K562 (cell line): ENCODE measurements at regions not wholly inside any gene's neighbourhood (a gene's known extent, or its start where the extent isn't known, plus 50 kb on each side); places are given as distances from the start of the nearest gene placed in this dataset.

ENCODE experiments used
- ATAC-seq: fragments of 200-7000 bp; cut with Tn5 transposase; 3 replicates; pipeline ENCODE4 v1.9.1; 2020; ENCODE audit warnings: moderate library complexity
- BruUV-seq: library from RNA; stranded (reverse); fragments of 400-500 nt; replicated peaks from 2 replicates; lab custom pipeline; 2021; lab: Mats Ljungman, UMichigan
- CTCF ChIA-PET: fragments of 300-600 bp; formaldehyde crosslinking; extraction: SDS; loops from one replicate; lab custom pipeline; 2021; ENCODE audit warnings: low intra/inter-chr PET ratio; lab: Yijun Ruan, JAX
- POLR2A ChIA-PET: fragments of 300-600, 350-650 bp; sonication (Branson Sonifier 250); formaldehyde crosslinking; extraction: SDS; loops from one replicate; lab custom pipeline; 2021; ENCODE audit warnings: antibody characterized with exemption, inconsistent platforms; lab: Yijun Ruan, JAX
- DNase-seq, 4 experiments: peaks; one replicate each; pipeline versions ENCODE4 v3.0.0 to v3.0.0-alpha.2; 2011 to 2018; ENCODE audit warnings: low spot score in 3 of 4, mixed read lengths in 3 of 4; ENCODE audit errors: extremely low read depth in 1 of 4
- FAIRE-seq: peaks from 2 replicates; lab custom pipeline; 2011; peaks lifted over from hg19 to GRCh38; lab: Jason Lieb, UNC
- H2AFZ ChIP-seq: 2 replicates; pipeline ENCODE4 v1.6.0; 2011; ENCODE audit warnings: low read depth, low read length, control low read depth, inconsistent platforms
- H3K27ac ChIP-seq: fragments of 200-600 bp; 3 replicates; pipeline ENCODE4 v1.8.0; 2011; ENCODE audit warnings: low read depth, mild to moderate bottlenecking, control low read depth, inconsistent platforms, low read length, moderate library complexity, mixed read lengths; ENCODE audit errors: extremely low read depth
- H3K27me3 ChIP-seq, 2 experiments: fragments of 300-600 bp in 1 of 2; 2 replicates in 1 of 2; 3 replicates in 1 of 2; pipeline versions ENCODE4 v1.6.0 to v1.8.0; 2011; ENCODE audit warnings: inconsistent platforms in 2 of 2, low read length in 2 of 2, mild to moderate bottlenecking in 1 of 2, mixed read lengths in 1 of 2, moderate library complexity in 1 of 2; ENCODE audit not compliant: control insufficient read depth in 2 of 2, insufficient read depth in 2 of 2
- H3K36me3 ChIP-seq: fragments of 300-600 bp; 3 replicates; pipeline ENCODE4 v1.8.0; 2011; ENCODE audit warnings: mild to moderate bottlenecking, low read length, inconsistent platforms; ENCODE audit not compliant: control insufficient read depth, insufficient read depth
- H3K4me1 ChIP-seq, 2 experiments: fragments of 200-600 bp in 1 of 2; replicated peaks in 1 of 2; 2 replicates in 1 of 2; 3 replicates in 1 of 2; pipeline versions ENCODE4 v1.5.1 to v1.8.0; 2011; ENCODE audit warnings: inconsistent platforms in 2 of 2, low read length in 2 of 2, mild to moderate bottlenecking in 1 of 2, mixed read lengths in 1 of 2, moderate library complexity in 1 of 2; ENCODE audit not compliant: control insufficient read depth in 2 of 2, insufficient read depth in 2 of 2
- H3K4me2 ChIP-seq: 2 replicates; pipeline ENCODE4 v1.6.1; 2011; ENCODE audit warnings: low read length, control low read depth, inconsistent platforms, mixed read lengths; ENCODE audit not compliant: insufficient read depth
- H3K4me3 ChIP-seq: fragments of 200-600 bp; sonication (generic), shearing (Covaris generic); 2 replicates; pipeline ENCODE4 v1.5.1; 2016; ENCODE audit warnings: control low read depth, inconsistent platforms
- H3K79me2 ChIP-seq: fragments of 200-600 bp; 3 replicates; pipeline ENCODE4 v1.8.0; 2011; ENCODE audit warnings: low read length, inconsistent platforms; ENCODE audit not compliant: control insufficient read depth, insufficient read depth
- H3K9ac ChIP-seq, 2 experiments: 2 replicates each; pipeline versions ENCODE4 v1.6.0 to v1.6.1; 2011; ENCODE audit warnings: low read depth in 2 of 2, low read length in 2 of 2, control low read depth in 1 of 2, inconsistent platforms in 1 of 2, mild to moderate bottlenecking in 1 of 2, mixed read lengths in 1 of 2; ENCODE audit not compliant: insufficient read depth in 1 of 2
- H3K9me1 ChIP-seq: one replicate; pipeline ENCODE4 v1.6.0; 2011; ENCODE audit warnings: inconsistent platforms, mild to moderate bottlenecking, low read length, moderate library complexity; ENCODE audit not compliant: control insufficient read depth, insufficient read depth
- H3K9me3 ChIP-seq: replicated peaks from 2 replicates; pipeline ENCODE4 v1.5.1; 2011; ENCODE audit warnings: low read depth, low read length, inconsistent platforms; ENCODE audit not compliant: control insufficient read depth, insufficient read depth
- H4K20me1 ChIP-seq: replicated peaks from 2 replicates; pipeline ENCODE4 v1.6.1; 2011; ENCODE audit warnings: low read length, inconsistent platforms, mixed read lengths; ENCODE audit not compliant: control insufficient read depth, insufficient read depth
- HNRNPH1 ChIP-seq: fragments of 200-400 bp; formaldehyde crosslinking; optimal IDR thresholded peaks from 2 replicates; pipeline ENCODE3; 2017; ENCODE audit warnings: low read depth, mild to moderate bottlenecking, low read length, moderate library complexity
- ILF3 ChIP-seq: fragments of 450-650 bp; IDR thresholded peaks from 2 replicates; pipeline ENCODE4 v1.6.1; 2018; ENCODE audit warnings: antibody characterized with exemption, mild to moderate bottlenecking, moderate library complexity, borderline replicate concordance
- MEF2D ChIP-seq: conservative IDR thresholded peaks from 2 replicates; pipeline ENCODE4 v1.6.1; 2016; ENCODE audit warnings: low read depth, missing genetic modification characterization, missing compliant biosample characterization
- NR1H2 ChIP-seq: sonication (generic); formaldehyde crosslinking; IDR thresholded peaks from 2 replicates; pipeline ENCODE4 v1.4.0; 2020; ENCODE audit warnings: mild to moderate bottlenecking, missing genetic modification reagents
- PCBP2 ChIP-seq: fragments of 200-400 bp; formaldehyde crosslinking; IDR thresholded peaks from 2 replicates; pipeline ENCODE4 v1.6.1; 2018; ENCODE audit warnings: low read length, low read depth, mild to moderate bottlenecking, moderate library complexity; ENCODE audit not compliant: poor library complexity, severe bottlenecking
- ZNF134 ChIP-seq: fragments of 250-450 bp; sonication (Bioruptor Pico); conservative IDR thresholded peaks from 2 replicates; pipeline ENCODE4 v1.4.0; 2020
- ZNF384 ChIP-seq: IDR thresholded peaks from 2 replicates; pipeline ENCODE4 v1.6.1; 2012; ENCODE audit warnings: low read depth, low read length, improper control_type of control experiment
- ZNF79 ChIP-seq: fragments of 250-450 bp; sonication (Bioruptor Pico); IDR thresholded peaks from 2 replicates; pipeline ENCODE4 v1.4.0; 2020; ENCODE audit warnings: low read depth, mild to moderate bottlenecking, moderate library complexity
- whole genome bisulfite sequencing: fragments of 100-300 bp; shearing (Covaris generic); methylation state at CpG from one replicate; pipeline ENCODE4 v1.1.6; 2016; ENCODE audit warnings: low coverage, mixed read lengths; ENCODE audit not compliant: insufficient coverage; ENCODE audit errors: missing lambda C conversion rate; 5-methylcytosine and 5-hydroxymethylcytosine counted together
- in situ Hi-C: fragments of 300-500 bp; cut with MboI; formaldehyde crosslinking; loops from 4 replicates; pipeline ENCODE4 v1.15.0; 2018; ENCODE audit warnings: inconsistent platforms, mixed read lengths
- intact Hi-C: fragments of 100-400 bp; cut with micrococcal nuclease; formaldehyde crosslinking; loops from 2 replicates; pipeline ENCODE4 v1.14.2; 2022
- TF ChIP-seq, protein P1 (sequence below): IDR thresholded peaks from 2 replicates; pipeline ENCODE4 v1.6.1; 2011; ENCODE audit not compliant: insufficient read length; ENCODE audit errors: extremely low read depth

- TF ChIP-seq, protein P1, sequence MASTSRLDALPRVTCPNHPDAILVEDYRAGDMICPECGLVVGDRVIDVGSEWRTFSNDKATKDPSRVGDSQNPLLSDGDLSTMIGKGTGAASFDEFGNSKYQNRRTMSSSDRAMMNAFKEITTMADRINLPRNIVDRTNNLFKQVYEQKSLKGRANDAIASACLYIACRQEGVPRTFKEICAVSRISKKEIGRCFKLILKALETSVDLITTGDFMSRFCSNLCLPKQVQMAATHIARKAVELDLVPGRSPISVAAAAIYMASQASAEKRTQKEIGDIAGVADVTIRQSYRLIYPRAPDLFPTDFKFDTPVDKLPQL, result no peak
- TF ChIP-seq PCBP2, result no peak
- TF ChIP-seq NR1H2 (CRISPR knock-in tag), result no peak
- TF ChIP-seq ZNF384, result no peak
- no peak for TF ChIP-seq MEF2D (tag)
- no peak for TF ChIP-seq ZNF79 (CRISPR knock-in tag)
- no peak for TF ChIP-seq ZNF134 (CRISPR knock-in tag)
- no peak for TF ChIP-seq HNRNPH1
- no peak for TF ChIP-seq ILF3
- TF ChIP-seq, all 486 proteins: peak for 0
- Histone ChIP-seq H3K4me2 (no peak overlapping the region), H3K9me3 (no peaks in the 10 kb centered on the region), H3K9me1 (no peaks in the 10 kb centered on the region), H3K79me2 (no peaks in the 10 kb centered on the region), H3K27ac (no peak overlapping the region), H3K4me1 (no peaks in the 10 kb centered on the region), H3K36me3 (no peaks in the 10 kb centered on the region), H3K27me3 (no peaks in the 10 kb centered on the region), H3K9ac (no peak overlapping the region), H4K20me1 (no peaks in the 10 kb centered on the region), H3K4me3 (no peak overlapping the region), H2AFZ (no peak overlapping the region)
- CTCF ChIA-PET, result no interaction called here
- no peak for ATAC-seq
- in situ Hi-C loops, result no loop called here
- WGBS, result 0% methylated on average over 1 of the region's 1 CpG
- no peak for DNase-seq
- FAIRE-seq, result no peak
- no TSS peak for BruUV-seq
- POLR2A ChIA-PET, result no interaction called here
- intact Hi-C loops, result no loop called here
Measured at GRCh38 chr5:60136841-60137240, 243.3 kb upstream of the PDE4D start.
